ENCODE measurements at regions not wholly inside any gene's neighbourhood (a gene's known extent, or its start where the extent isn't known, plus 50 kb on each side); places are given as distances from the start of the nearest gene placed in this dataset.

DNA sequence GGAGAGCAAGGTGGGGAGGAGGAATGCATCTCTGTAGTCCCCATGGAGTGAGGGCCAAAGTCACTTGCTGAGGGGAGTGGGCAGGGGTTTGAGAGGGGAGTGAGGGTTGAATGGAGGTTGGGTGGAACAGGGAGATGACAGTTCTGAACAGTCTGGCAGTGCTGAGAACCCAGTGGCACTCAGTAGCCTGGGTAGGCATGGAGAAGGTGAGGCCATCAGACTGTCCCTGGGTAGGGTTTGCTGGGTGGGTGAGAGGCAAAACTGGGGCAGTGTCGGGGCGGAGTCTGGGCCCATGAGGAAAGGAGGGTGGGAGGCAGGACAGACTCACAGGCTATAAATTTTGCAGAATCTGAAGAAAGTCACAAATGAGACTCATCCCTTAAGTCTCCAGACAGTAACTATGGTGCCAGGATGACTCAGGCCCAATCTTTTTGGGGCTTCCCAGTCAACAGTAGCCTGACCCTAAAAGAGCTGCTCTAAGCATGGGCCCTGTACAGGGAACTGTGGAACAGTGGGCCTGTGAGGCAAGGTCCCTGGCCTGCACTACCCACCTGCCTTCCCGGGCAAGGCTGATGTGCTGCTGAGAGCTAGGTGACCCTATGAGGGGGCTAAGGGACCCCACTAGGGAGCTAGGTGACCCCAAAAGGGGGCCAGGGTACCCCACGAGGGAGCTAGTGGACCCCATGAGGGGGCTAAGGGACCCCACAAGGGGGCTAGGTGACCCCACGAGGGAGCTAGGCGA is 51.0 kb upstream of the DMRTB1 start:
- Histone ChIP-seq H3K9ac (ENCODE audit: insufficient read depth in 1 of 2, low read depth in 2 of 2, low read length in 2 of 2) (no peak overlapping the region), H3K4me1 (replicated peaks in 1 of 2; ENCODE audit: control insufficient read depth in 2 of 2, insufficient read depth in 2 of 2, low read length in 2 of 2) (no peaks in the 10 kb centered on the region), H4K20me1 (replicated peaks; ENCODE audit: control insufficient read depth, insufficient read depth, low read length) (peaks cover 8% of the 10 kb centered on the region), H3K9me1 (ENCODE audit: control insufficient read depth, insufficient read depth, low read length) (no peaks in the 10 kb centered on the region), H3K4me2 (ENCODE audit: insufficient read depth, low read length) (no peak overlapping the region), H3K4me3 (no peak overlapping the region), H3K9me3 (replicated peaks; ENCODE audit: control insufficient read depth, insufficient read depth, low read depth, low read length) (no peaks in the 10 kb centered on the region), H3K27me3 (ENCODE audit: control insufficient read depth in 2 of 2, insufficient read depth in 2 of 2, low read length in 2 of 2) (peaks cover 64 to 79% of the 10 kb centered on the region in 2 experiments), H2AFZ (ENCODE audit: low read depth, low read length) (no peak overlapping the region), H3K27ac (ENCODE audit: extremely low read depth, low read depth, low read length) (no peak overlapping the region), H3K79me2 (ENCODE audit: control insufficient read depth, insufficient read depth, low read length) (no peaks in the 10 kb centered on the region), H3K36me3 (ENCODE audit: control insufficient read depth, insufficient read depth, low read length) (no peaks in the 10 kb centered on the region)
- in situ Hi-C loops (cut with MboI), result no loop called here
- DNase-seq (ENCODE audit: extremely low read depth in 1 of 4, low spot score in 3 of 4) (no peak), FAIRE-seq (no peak), ATAC-seq (peak; percentile 11; the same call in 1 of the 3 replicates)
- WGBS (ENCODE audit: insufficient coverage, low coverage, missing lambda C conversion rate), result 2% methylated on average over 3 of the region's 6 CpGs
- POLR2A ChIA-PET, result interaction anchor here (0.5 to 0.9 kb wide), 3 partner anchors 11 to 307 kb away, joined by 3 to 4 read pairs (median 3); no protein-coding TSS in a partner anchor
- CTCF ChIA-PET (ENCODE audit: low intra/inter-chr PET ratio), result no interaction called here
- intact Hi-C loops (cut with micrococcal nuclease), result no loop called here
- no TSS peak for BruUV-seq (replicated peaks)
- no peak for TF ChIP-seq ATF2 (CRISPR knock-in tag; IDR thresholded peaks at IDR 0.05)
- no peak for TF ChIP-seq ZC3H11A (IDR thresholded peaks at IDR 0.05; ENCODE audit: low read depth, low read length)
- TF ChIP-seq, protein P1, sequence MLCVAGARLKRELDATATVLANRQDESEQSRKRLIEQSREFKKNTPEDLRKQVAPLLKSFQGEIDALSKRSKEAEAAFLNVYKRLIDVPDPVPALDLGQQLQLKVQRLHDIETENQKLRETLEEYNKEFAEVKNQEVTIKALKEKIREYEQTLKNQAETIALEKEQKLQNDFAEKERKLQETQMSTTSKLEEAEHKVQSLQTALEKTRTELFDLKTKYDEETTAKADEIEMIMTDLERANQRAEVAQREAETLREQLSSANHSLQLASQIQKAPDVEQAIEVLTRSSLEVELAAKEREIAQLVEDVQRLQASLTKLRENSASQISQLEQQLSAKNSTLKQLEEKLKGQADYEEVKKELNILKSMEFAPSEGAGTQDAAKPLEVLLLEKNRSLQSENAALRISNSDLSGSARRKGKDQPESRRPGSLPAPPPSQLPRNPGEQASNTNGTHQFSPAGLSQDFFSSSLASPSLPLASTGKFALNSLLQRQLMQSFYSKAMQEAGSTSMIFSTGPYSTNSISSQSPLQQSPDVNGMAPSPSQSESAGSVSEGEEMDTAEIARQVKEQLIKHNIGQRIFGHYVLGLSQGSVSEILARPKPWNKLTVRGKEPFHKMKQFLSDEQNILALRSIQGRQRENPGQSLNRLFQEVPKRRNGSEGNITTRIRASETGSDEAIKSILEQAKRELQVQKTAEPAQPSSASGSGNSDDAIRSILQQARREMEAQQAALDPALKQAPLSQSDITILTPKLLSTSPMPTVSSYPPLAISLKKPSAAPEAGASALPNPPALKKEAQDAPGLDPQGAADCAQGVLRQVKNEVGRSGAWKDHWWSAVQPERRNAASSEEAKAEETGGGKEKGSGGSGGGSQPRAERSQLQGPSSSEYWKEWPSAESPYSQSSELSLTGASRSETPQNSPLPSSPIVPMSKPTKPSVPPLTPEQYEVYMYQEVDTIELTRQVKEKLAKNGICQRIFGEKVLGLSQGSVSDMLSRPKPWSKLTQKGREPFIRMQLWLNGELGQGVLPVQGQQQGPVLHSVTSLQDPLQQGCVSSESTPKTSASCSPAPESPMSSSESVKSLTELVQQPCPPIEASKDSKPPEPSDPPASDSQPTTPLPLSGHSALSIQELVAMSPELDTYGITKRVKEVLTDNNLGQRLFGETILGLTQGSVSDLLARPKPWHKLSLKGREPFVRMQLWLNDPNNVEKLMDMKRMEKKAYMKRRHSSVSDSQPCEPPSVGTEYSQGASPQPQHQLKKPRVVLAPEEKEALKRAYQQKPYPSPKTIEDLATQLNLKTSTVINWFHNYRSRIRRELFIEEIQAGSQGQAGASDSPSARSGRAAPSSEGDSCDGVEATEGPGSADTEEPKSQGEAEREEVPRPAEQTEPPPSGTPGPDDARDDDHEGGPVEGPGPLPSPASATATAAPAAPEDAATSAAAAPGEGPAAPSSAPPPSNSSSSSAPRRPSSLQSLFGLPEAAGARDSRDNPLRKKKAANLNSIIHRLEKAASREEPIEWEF (CRISPR knock-in tag; IDR thresholded peaks at IDR 0.05), result no peak
- no peak for TF ChIP-seq SRSF7 (optimal IDR thresholded peaks at IDR 0.05; ENCODE audit: low read depth, low read length)
- no peak for TF ChIP-seq JUN (IDR thresholded peaks at IDR 0.05; ENCODE audit: borderline replicate concordance, low read depth, low read length)
- no peak for TF ChIP-seq JUN (CRISPR knock-in tag; IDR thresholded peaks at IDR 0.05; ENCODE audit: borderline replicate concordance)
- no peak for TF ChIP-seq ZNF316 (IDR thresholded peaks at IDR 0.05)
- no peak for TF ChIP-seq ZFPM2 (CRISPR knock-in tag; IDR thresholded peaks at IDR 0.05)
- TF ChIP-seq, protein P2, sequence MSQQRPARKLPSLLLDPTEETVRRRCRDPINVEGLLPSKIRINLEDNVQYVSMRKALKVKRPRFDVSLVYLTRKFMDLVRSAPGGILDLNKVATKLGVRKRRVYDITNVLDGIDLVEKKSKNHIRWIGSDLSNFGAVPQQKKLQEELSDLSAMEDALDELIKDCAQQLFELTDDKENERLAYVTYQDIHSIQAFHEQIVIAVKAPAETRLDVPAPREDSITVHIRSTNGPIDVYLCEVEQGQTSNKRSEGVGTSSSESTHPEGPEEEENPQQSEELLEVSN (IDR thresholded peaks at IDR 0.05; ENCODE audit: borderline replicate concordance in 1 of 2, extremely low read depth in 1 of 2, insufficient read depth in 1 of 2, insufficient read length in 1 of 2, low read depth in 1 of 2, low read length in 1 of 2, poor library complexity in 1 of 2, severe bottlenecking in 1 of 2), result no peak
- no peak for TF ChIP-seq POLR2G (IDR thresholded peaks at IDR 0.05; ENCODE audit: low read depth, low read length)
- TF ChIP-seq HDGF (IDR thresholded peaks at IDR 0.05), result no peak
- no peak for TF ChIP-seq SRSF3 (IDR thresholded peaks at IDR 0.05; ENCODE audit: insufficient read depth, low read length)
- TF ChIP-seq NR4A1 (CRISPR knock-in tag; IDR thresholded peaks at IDR 0.05), result no peak
- TF ChIP-seq NR4A1 (tag; IDR thresholded peaks at IDR 0.05), result no peak
